ENCODE measurements at regions not wholly inside any gene's neighbourhood (a gene's known extent, or its start where the extent isn't known, plus 50 kb on each side); places are given as distances from the start of the nearest gene placed in this dataset.

DNA sequence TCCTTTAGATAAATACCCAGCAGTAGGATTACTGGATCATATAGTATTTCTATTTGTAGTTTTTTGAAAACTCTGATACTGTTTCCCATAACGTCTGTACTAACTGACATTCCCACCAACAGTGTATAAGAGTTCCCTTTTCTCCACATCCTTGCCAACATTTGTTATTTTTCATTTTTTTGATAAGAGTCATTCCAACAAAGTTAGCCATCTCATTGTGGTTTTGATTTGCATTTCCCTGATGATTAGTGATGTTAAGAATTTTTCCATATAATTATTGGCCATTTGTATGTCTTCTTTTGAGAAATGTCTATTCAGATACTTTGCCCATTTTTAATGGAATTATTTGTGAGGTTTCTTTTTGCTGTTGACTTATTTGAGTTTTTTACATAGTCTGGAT is 486.0 kb downstream of the FLRT2 start:
- Mint-ChIP-seq H3K4me3 (ENCODE audit: unreplicated experiment) (no peak overlapping the region), H3K4me1 (ENCODE audit: low read depth, unreplicated experiment) (peaks cover 8% of the 10 kb centered on the region), H3K27me3 (ENCODE audit: low read depth, unreplicated experiment) (no peaks in the 10 kb centered on the region), H3K36me3 (ENCODE audit: low read depth, unreplicated experiment) (no peaks in the 10 kb centered on the region), H3K27ac (ENCODE audit: unreplicated experiment) (no peak overlapping the region), H3K9me3 (ENCODE audit: unreplicated experiment) (peaks cover 2% of the 10 kb centered on the region)
- Histone ChIP-seq H3K27me3 (ENCODE audit: insufficient read depth, low read length) (no peaks in the 10 kb centered on the region), H3K9me3 (ENCODE audit: insufficient read depth, low read depth, low read length) (no peaks in the 10 kb centered on the region), H2AFZ (ENCODE audit: low read depth, low read length) (no peak overlapping the region), H3K79me2 (ENCODE audit: insufficient read depth, low read length) (no peaks in the 10 kb centered on the region), H3K4me3 (ENCODE audit: insufficient read depth, low read depth, low read length) (no peak overlapping the region), H3K9ac (ENCODE audit: low read length) (peak overlapping the region; percentile 46), H4K20me1 (ENCODE audit: insufficient read depth, low read length) (no peaks in the 10 kb centered on the region), H3K4me2 (ENCODE audit: low read length) (peak overlapping the region; percentile 13), H3K4me1 (ENCODE audit: insufficient read depth, low read length) (no peaks in the 10 kb centered on the region), H3K27ac (ENCODE audit: low read depth, low read length) (peak overlapping the region; percentile 68), H3K36me3 (ENCODE audit: insufficient read depth, low read length) (no peaks in the 10 kb centered on the region)
- no peak for TF ChIP-seq EZH2 (IDR thresholded peaks at IDR 0.05; ENCODE audit: insufficient read depth, low read length)
- TF ChIP-seq, protein P1, sequence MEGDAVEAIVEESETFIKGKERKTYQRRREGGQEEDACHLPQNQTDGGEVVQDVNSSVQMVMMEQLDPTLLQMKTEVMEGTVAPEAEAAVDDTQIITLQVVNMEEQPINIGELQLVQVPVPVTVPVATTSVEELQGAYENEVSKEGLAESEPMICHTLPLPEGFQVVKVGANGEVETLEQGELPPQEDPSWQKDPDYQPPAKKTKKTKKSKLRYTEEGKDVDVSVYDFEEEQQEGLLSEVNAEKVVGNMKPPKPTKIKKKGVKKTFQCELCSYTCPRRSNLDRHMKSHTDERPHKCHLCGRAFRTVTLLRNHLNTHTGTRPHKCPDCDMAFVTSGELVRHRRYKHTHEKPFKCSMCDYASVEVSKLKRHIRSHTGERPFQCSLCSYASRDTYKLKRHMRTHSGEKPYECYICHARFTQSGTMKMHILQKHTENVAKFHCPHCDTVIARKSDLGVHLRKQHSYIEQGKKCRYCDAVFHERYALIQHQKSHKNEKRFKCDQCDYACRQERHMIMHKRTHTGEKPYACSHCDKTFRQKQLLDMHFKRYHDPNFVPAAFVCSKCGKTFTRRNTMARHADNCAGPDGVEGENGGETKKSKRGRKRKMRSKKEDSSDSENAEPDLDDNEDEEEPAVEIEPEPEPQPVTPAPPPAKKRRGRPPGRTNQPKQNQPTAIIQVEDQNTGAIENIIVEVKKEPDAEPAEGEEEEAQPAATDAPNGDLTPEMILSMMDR (IDR thresholded peaks at IDR 0.05; ENCODE audit: insufficient read depth, low read depth, low read length) = no peak
- DNase-seq (ENCODE audit: low read depth) (peak; percentile 55), FAIRE-seq (no peak)

DNA sequence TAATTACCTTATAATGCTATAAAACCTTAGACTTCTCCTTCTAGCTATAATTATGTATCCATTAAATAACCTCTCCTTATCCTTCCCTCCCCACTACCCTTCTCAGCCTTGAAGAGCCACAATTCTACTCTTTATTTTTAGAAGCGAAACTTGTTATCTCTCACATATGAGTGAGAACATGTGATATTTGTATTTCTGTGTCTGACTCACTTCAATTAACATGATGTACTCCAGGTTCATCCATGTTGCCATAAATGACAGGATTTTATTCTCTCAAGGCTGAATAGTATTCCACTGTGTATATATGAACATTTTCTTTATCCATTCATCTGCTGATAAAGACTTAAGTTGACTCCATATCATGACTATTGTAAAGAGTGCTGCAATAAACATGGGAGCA is 485.6 kb downstream of the FLRT2 start:
- Mint-ChIP-seq H3K9me3 (ENCODE audit: unreplicated experiment) (peaks cover 2% of the 10 kb centered on the region), H3K27ac (ENCODE audit: unreplicated experiment) (no peak overlapping the region), H3K4me3 (ENCODE audit: unreplicated experiment) (no peak overlapping the region), H3K4me1 (ENCODE audit: low read depth, unreplicated experiment) (peaks cover 8% of the 10 kb centered on the region), H3K36me3 (ENCODE audit: low read depth, unreplicated experiment) (no peaks in the 10 kb centered on the region), H3K27me3 (ENCODE audit: low read depth, unreplicated experiment) (no peaks in the 10 kb centered on the region)
- Histone ChIP-seq H3K9me3 (ENCODE audit: insufficient read depth, low read depth, low read length) (no peaks in the 10 kb centered on the region), H3K4me3 (ENCODE audit: insufficient read depth, low read depth, low read length) (no peak overlapping the region), H3K27ac (ENCODE audit: low read depth, low read length) (peak overlapping the region; percentile 68), H3K9ac (ENCODE audit: low read length) (peak overlapping the region; percentile 46), H3K4me1 (ENCODE audit: insufficient read depth, low read length) (no peaks in the 10 kb centered on the region), H2AFZ (ENCODE audit: low read depth, low read length) (no peak overlapping the region), H3K4me2 (ENCODE audit: low read length) (peak overlapping the region; percentile 13), H3K27me3 (ENCODE audit: insufficient read depth, low read length) (no peaks in the 10 kb centered on the region), H3K36me3 (ENCODE audit: insufficient read depth, low read length) (no peaks in the 10 kb centered on the region), H4K20me1 (ENCODE audit: insufficient read depth, low read length) (no peaks in the 10 kb centered on the region), H3K79me2 (ENCODE audit: insufficient read depth, low read length) (no peaks in the 10 kb centered on the region)
- DNase-seq (ENCODE audit: low read depth) = no peak
- no peak for FAIRE-seq
- TF ChIP-seq, protein P1 (IDR thresholded peaks at IDR 0.05; ENCODE audit: insufficient read depth, low read depth, low read length) = no peak
- no peak for TF ChIP-seq EZH2 (IDR thresholded peaks at IDR 0.05; ENCODE audit: insufficient read depth, low read length)

DNA sequence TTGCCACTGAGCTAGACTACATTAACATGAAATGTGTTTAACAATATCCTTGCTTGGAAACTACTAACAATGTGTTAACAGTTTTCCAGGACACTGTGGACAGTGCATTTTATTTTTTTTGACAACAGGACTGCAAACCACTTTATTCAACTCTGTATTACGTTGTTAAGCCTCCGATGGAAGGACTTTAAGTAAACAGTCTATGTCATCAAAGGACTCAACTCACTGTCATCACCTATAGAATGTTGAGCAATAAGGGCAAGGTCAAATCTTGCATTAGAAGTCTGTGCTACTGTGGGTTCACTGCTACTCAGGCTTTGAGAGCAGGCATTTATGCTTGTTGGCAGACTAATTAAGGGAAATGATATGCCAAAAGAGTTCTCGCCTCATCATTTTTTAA is 483.7 kb downstream of the FLRT2 start:
- H3K27ac Mint-ChIP-seq (ENCODE audit: unreplicated experiment) = no peak overlapping the region
- no peak overlapping the region for H3K4me2 ChIP-seq (ENCODE audit: low read length)
- FAIRE-seq = no peak

More for the DNA sequence above, 483.7 kb downstream of the FLRT2 start:
- TF ChIP-seq EZH2 (IDR thresholded peaks at IDR 0.05; ENCODE audit: insufficient read depth, low read length) = no peak
- TF ChIP-seq, protein P1 (IDR thresholded peaks at IDR 0.05; ENCODE audit: insufficient read depth, low read depth, low read length) = no peak
- Histone ChIP-seq H3K27ac (ENCODE audit: low read depth, low read length) (no peak overlapping the region), H3K36me3 (ENCODE audit: insufficient read depth, low read length) (no peaks in the 10 kb centered on the region), H4K20me1 (ENCODE audit: insufficient read depth, low read length) (no peaks in the 10 kb centered on the region), H3K4me3 (ENCODE audit: insufficient read depth, low read depth, low read length) (no peak overlapping the region), H2AFZ (ENCODE audit: low read depth, low read length) (no peak overlapping the region), H3K79me2 (ENCODE audit: insufficient read depth, low read length) (no peaks in the 10 kb centered on the region), H3K4me1 (ENCODE audit: insufficient read depth, low read length) (no peaks in the 10 kb centered on the region), H3K9me3 (ENCODE audit: insufficient read depth, low read depth, low read length) (no peaks in the 10 kb centered on the region), H3K9ac (ENCODE audit: low read length) (no peak overlapping the region), H3K27me3 (ENCODE audit: insufficient read depth, low read length) (no peaks in the 10 kb centered on the region)
- DNase-seq (ENCODE audit: low read depth) = no peak
- Mint-ChIP-seq H3K27me3 (ENCODE audit: low read depth, unreplicated experiment) (no peaks in the 10 kb centered on the region), H3K4me1 (ENCODE audit: low read depth, unreplicated experiment) (peaks cover 8% of the 10 kb centered on the region), H3K36me3 (ENCODE audit: low read depth, unreplicated experiment) (no peaks in the 10 kb centered on the region), H3K4me3 (ENCODE audit: unreplicated experiment) (no peak overlapping the region), H3K9me3 (ENCODE audit: unreplicated experiment) (peaks cover 2% of the 10 kb centered on the region)
